LNCaP clone FGC (cell line): ENCODE measurements at regions not wholly inside any gene's neighbourhood (a gene's known extent, or its start where the extent isn't known, plus 50 kb on each side); places are given as distances from the start of the nearest gene placed in this dataset.

Experiments used
- DNase-seq: peaks from one replicate; pipeline ENCODE4 v3.0.0-alpha.2; 2011; ENCODE audit warnings: low read depth
- H3K4me3 ChIP-seq: 2 replicates; pipeline ENCODE4 v1.5.1; 2011; ENCODE audit warnings: mild to moderate bottlenecking, low read depth, low read length, control low read depth
- TF ChIP-seq, protein P1 (sequence below): IDR thresholded peaks from 2 replicates; pipeline ENCODE4 v1.5.1; 2012; ENCODE audit warnings: mild to moderate bottlenecking; ENCODE audit not compliant: control insufficient read depth, insufficient read depth; ENCODE audit errors: extremely low read depth

GRCh38 chr14:101056446-101056845 lies 152.9 kb upstream of the RTL1 start:
- DNase-seq, result no peak
- TF ChIP-seq, protein P1, sequence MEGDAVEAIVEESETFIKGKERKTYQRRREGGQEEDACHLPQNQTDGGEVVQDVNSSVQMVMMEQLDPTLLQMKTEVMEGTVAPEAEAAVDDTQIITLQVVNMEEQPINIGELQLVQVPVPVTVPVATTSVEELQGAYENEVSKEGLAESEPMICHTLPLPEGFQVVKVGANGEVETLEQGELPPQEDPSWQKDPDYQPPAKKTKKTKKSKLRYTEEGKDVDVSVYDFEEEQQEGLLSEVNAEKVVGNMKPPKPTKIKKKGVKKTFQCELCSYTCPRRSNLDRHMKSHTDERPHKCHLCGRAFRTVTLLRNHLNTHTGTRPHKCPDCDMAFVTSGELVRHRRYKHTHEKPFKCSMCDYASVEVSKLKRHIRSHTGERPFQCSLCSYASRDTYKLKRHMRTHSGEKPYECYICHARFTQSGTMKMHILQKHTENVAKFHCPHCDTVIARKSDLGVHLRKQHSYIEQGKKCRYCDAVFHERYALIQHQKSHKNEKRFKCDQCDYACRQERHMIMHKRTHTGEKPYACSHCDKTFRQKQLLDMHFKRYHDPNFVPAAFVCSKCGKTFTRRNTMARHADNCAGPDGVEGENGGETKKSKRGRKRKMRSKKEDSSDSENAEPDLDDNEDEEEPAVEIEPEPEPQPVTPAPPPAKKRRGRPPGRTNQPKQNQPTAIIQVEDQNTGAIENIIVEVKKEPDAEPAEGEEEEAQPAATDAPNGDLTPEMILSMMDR, result no peak
- H3K4me3 ChIP-seq, result no peak overlapping the region

DNA sequence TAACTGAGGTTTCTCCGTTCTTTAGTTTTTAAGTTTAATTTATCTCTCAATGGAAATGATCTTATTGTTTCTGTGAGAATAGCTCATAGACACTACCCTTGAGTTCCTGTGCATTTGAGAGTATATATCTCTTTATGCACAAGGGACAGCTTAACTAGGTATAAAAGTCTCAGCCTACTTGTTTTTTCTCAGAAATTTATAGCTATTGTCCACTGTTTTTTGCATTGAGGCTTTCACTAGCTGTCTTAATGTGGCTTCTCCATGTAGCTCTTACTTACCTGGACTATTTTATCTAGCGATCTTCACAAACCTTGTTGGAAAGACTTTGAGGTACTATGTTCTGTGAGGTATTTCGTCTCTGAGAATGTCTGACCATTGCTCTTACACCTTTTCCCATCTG lies 153.9 kb upstream of the RTL1 start:
- DNase-seq, result no peak
- H3K4me3 ChIP-seq, result no peak overlapping the region
- TF ChIP-seq, protein P1, result no peak

DNA sequence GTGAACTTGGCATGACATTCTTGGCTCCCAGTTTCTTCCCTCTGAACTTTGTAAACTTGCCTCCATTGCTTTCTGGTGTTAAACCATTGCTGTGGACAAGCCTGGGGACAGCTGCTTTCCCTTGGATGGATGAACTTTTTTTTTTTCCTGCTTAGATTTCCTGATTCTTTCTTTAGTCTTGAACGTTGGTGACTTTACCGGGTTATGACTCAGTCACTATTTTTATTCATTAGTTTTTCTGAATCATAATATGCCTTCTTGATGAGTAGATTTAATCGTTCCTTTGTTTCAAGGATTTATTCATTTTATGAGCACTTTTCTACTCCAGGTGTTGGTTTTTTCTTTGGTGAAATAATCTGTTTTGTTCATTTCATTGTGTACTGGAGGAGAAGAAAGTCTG lies 155.0 kb upstream of the RTL1 start:
- H3K4me3 ChIP-seq, result no peak overlapping the region
- TF ChIP-seq, protein P1, result no peak
- DNase-seq, result no peak

- no peak overlapping the region for H3K4me3 ChIP-seq
- DNase-seq, result no peak
- TF ChIP-seq, protein P1, result no peak
Observed at GRCh38 chr14:101060171-101060601, 156.7 kb upstream of the RTL1 start.

DNA sequence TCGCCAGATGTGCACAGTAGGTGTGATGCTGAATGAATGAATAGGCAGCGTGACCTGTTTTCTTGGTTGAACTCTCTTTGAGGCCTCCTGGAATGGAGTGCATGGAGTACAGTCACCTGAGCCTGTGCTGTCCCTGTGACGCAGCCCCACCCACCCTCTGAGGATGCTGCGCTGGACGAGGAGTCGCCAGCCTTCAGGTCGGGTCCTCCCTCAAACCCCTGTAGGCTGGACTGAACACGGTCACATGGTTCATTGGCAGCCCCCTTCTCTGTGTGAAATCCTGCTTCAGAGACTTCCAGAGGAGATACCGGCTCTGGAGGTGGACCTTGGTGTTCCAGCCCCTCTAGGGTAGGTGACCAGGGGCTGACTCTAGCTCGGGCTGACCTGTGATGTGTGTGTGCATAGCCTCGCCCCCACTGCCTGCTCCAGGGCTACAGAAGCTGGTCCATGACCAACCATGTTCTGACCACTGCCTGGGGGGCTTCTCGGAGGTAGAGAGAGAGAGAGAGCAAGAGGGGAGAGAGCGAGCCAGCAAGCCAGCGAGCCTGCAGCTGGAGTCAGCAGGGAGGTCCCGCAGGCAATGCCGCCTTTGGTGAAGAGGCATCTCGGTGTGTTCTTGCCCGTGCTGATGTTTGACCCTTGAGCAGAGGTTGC lies 158.0 kb upstream of the RTL1 start:
- TF ChIP-seq, protein P1, result no peak
- no peak overlapping the region for H3K4me3 ChIP-seq
- DNase-seq, result no peak

GRCh38 chr14:101062065-101062450 lies 158.5 kb upstream of the RTL1 start:
- TF ChIP-seq, protein P1, result no peak
- H3K4me3 ChIP-seq, result no peak overlapping the region
- no peak for DNase-seq

DNA sequence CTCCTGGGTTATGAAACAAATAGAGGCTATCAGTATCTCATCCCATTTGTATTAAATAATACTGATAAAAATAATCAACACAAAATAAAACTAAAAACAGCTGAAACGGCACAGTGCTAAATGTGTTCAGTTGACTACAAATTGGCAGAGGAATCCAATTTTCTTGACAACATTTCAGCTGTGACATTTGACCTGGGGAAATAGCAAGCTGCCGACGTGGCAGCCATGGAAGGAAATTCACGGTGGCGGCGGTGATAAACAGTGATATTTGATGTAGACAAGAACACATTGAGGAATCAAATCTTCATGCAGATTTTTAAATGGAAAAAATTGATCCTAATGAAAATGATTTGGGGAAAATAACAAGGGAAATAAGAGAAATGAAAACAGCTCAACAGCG lies 159.1 kb upstream of the RTL1 start:
- DNase-seq, result no peak
- TF ChIP-seq, protein P1, result no peak
- no peak overlapping the region for H3K4me3 ChIP-seq
